ENCODE measurements at regions not wholly inside any gene's neighbourhood (a gene's known extent, or its start where the extent isn't known, plus 50 kb on each side); places are given as distances from the start of the nearest gene placed in this dataset.
"Not testable (repeated sequence)": the region's sequence is repeated elsewhere in the genome, so short reads cannot be mapped to it uniquely, and the experiment has no call there.

- ATAC-seq (no peak), DNase-seq (ENCODE audit: low spot score) (no peak)
These were observed 560.7 kb upstream of the RBFOX1 start for GRCh38 chr16:6771956-6772355.

GRCh38 chr16:6753553-6753952 is 579.1 kb upstream of the RBFOX1 start:
- ATAC-seq (no peak), DNase-seq (ENCODE audit: low spot score) (no peak)

GRCh38 chr16:6751191-6751590 is 581.5 kb upstream of the RBFOX1 start:
- ATAC-seq, result no peak
- DNase-seq (ENCODE audit: low spot score), result no peak

GRCh38 chr16:6749698-6750097 is 582.9 kb upstream of the RBFOX1 start:
- ATAC-seq (no peak), DNase-seq (ENCODE audit: low spot score) (no peak)

GRCh38 chr16:6736302-6736701 is 596.3 kb upstream of the RBFOX1 start:
- ATAC-seq; DNase-seq (ENCODE audit: low spot score): not testable (repeated sequence)

GRCh38 chr16:6735631-6736030 is 597.0 kb upstream of the RBFOX1 start:
- DNase-seq (ENCODE audit: low spot score), result no peak
- ATAC-seq, result no peak

GRCh38 chr16:6732166-6732565 is 600.5 kb upstream of the RBFOX1 start:
- DNase-seq (ENCODE audit: low spot score), result no peak
- ATAC-seq, result no peak

- no peak for DNase-seq (ENCODE audit: low spot score)
These were observed 604.3 kb upstream of the RBFOX1 start for GRCh38 chr16:6728381-6728780.

GRCh38 chr16:6726621-6727020 is 606.0 kb upstream of the RBFOX1 start:
- no peak for ATAC-seq
- DNase-seq (ENCODE audit: low spot score), result no peak

More at GRCh38 chr16:6728381-6728780, 604.3 kb upstream of the RBFOX1 start:
- ATAC-seq, result no peak

GRCh38 chr16:6725634-6726331 is 606.9 kb upstream of the RBFOX1 start:
- ATAC-seq (no peak), DNase-seq (ENCODE audit: low spot score) (no peak)

GRCh38 chr16:6725206-6725605 is 607.4 kb upstream of the RBFOX1 start:
- not testable (repeated sequence) for ATAC-seq; DNase-seq (ENCODE audit: low spot score)

GRCh38 chr16:6722786-6723185 is 609.9 kb upstream of the RBFOX1 start:
- no peak for DNase-seq (ENCODE audit: low spot score)
- ATAC-seq, result no peak

- no peak for ATAC-seq
- DNase-seq (ENCODE audit: low spot score), result no peak
These were observed 618.1 kb upstream of the RBFOX1 start for GRCh38 chr16:6714510-6714909.

GRCh38 chr16:6709736-6710135 is 622.9 kb upstream of the RBFOX1 start:
- no peak for ATAC-seq
- no peak for DNase-seq (ENCODE audit: low spot score)

- ATAC-seq (no peak), DNase-seq (ENCODE audit: low spot score) (no peak)
These were observed 623.9 kb upstream of the RBFOX1 start for GRCh38 chr16:6708576-6709215.

- DNase-seq (ENCODE audit: low spot score) (no peak), ATAC-seq (no peak)
These were observed 628.2 kb upstream of the RBFOX1 start for GRCh38 chr16:6704306-6704930.

- no peak for DNase-seq (ENCODE audit: low spot score)
- ATAC-seq, result no peak
These were observed 631.5 kb upstream of the RBFOX1 start for GRCh38 chr16:6701096-6701495.

- no peak for DNase-seq (ENCODE audit: low spot score)
- no peak for ATAC-seq
These were observed 634.1 kb upstream of the RBFOX1 start for GRCh38 chr16:6698548-6698947.

- ATAC-seq (no peak), DNase-seq (ENCODE audit: low spot score) (no peak)
These were observed 637.0 kb upstream of the RBFOX1 start for GRCh38 chr16:6695666-6696065.

- DNase-seq (ENCODE audit: low spot score) (no peak), ATAC-seq (no peak)
These were observed 638.0 kb upstream of the RBFOX1 start for GRCh38 chr16:6694636-6695035.

GRCh38 chr16:6693418-6693817 is 639.2 kb upstream of the RBFOX1 start:
- not testable (repeated sequence) for DNase-seq (ENCODE audit: low spot score); ATAC-seq

- DNase-seq (ENCODE audit: low spot score), result no peak
- no peak for ATAC-seq
These were observed 639.8 kb upstream of the RBFOX1 start for GRCh38 chr16:6692874-6693273.
